OCI-LY3 (cell line): ENCODE measurements at regions not wholly inside any gene's neighbourhood (a gene's known extent, or its start where the extent isn't known, plus 50 kb on each side); places are given as distances from the start of the nearest gene placed in this dataset.

Experiments used
- H2AFZ ChIP-seq: fragments of 200-600, 300-600 bp; shearing (Covaris generic); 2 replicates; pipeline ENCODE4 v1.6.0; 2014; ENCODE audit warnings: antibody characterized with exemption, low read depth, low read length
- H3K27ac ChIP-seq: fragments of 200-600, 300-600 bp; sonication (generic); 2 replicates; pipeline ENCODE4 v1.5.1; 2014; ENCODE audit warnings: mild to moderate bottlenecking, low read length, moderate library complexity, mixed read lengths
- H3K27me3 ChIP-seq: fragments of 200-600, 300-600 bp; sonication (generic); 2 replicates; pipeline ENCODE4 v1.6.1; 2014; ENCODE audit warnings: low read depth, low read length, mixed read lengths
- H3K36me3 ChIP-seq: fragments of 200-600, 300-600 bp; sonication (generic); replicated peaks from 2 replicates; pipeline ENCODE3; 2014; ENCODE audit warnings: low read depth, low read length, mixed read lengths
- H3K4me1 ChIP-seq: fragments of 300-600, 200-600 bp; sonication (generic); 2 replicates; pipeline ENCODE4 v1.6.1; 2014; ENCODE audit warnings: low read length, mixed read lengths
- H3K4me2 ChIP-seq: fragments of 200-600, 300-600 bp; sonication (generic); 2 replicates; pipeline ENCODE4 v1.6.1; 2014; ENCODE audit warnings: low read length, mixed read lengths
- H3K4me3 ChIP-seq: fragments of 300-600, 200-600 bp; sonication (generic); 2 replicates; pipeline ENCODE4 v1.5.1; 2014; ENCODE audit warnings: antibody characterized with exemption, mild to moderate bottlenecking, low read length, moderate library complexity
- H3K79me2 ChIP-seq: fragments of 300-600, 200-600 bp; shearing (Covaris generic); 2 replicates; pipeline ENCODE4 v1.6.1; 2014; ENCODE audit warnings: mild to moderate bottlenecking, low read length, mixed read lengths
- H3K9ac ChIP-seq: fragments of 300-600, 200-600 bp; shearing (Covaris generic); 2 replicates; pipeline ENCODE4 v1.6.0; 2014; ENCODE audit warnings: mild to moderate bottlenecking, low read length, moderate library complexity
- H3K9me3 ChIP-seq: fragments of 200-600, 300-600 bp; shearing (Covaris generic); 2 replicates; pipeline ENCODE4 v1.6.1; 2014; ENCODE audit warnings: low read length, mixed read lengths; ENCODE audit not compliant: insufficient read depth
- H4K20me1 ChIP-seq: fragments of 200-600, 300-600 bp; sonication (generic); 2 replicates; pipeline ENCODE4 v1.6.1; 2016; ENCODE audit warnings: low read length, mixed read lengths; ENCODE audit not compliant: insufficient read depth
- CTCF ChIP-seq: fragments of 200-600, 300-600 bp; sonication (generic); IDR thresholded peaks from 2 replicates; pipeline ENCODE4 v1.5.1; 2014; ENCODE audit warnings: antibody characterized with exemption, low read length, low read depth
- EZH2phosphoT487 ChIP-seq: fragments of 200-600 bp; shearing (Covaris generic); IDR thresholded peaks from 2 replicates; pipeline ENCODE4 v1.6.1; 2018; ENCODE audit warnings: antibody characterized with exemption, mixed run types, low read depth

- Histone ChIP-seq H2AFZ (no peak overlapping the region), H3K4me2 (no peak overlapping the region), H3K4me1 (no peaks in the 10 kb centered on the region), H4K20me1 (no peaks in the 10 kb centered on the region), H3K27me3 (peaks cover 28% of the 10 kb centered on the region), H3K27ac (no peak overlapping the region), H3K4me3 (no peak overlapping the region), H3K79me2 (no peaks in the 10 kb centered on the region), H3K9me3 (no peaks in the 10 kb centered on the region), H3K9ac (no peak overlapping the region), H3K36me3 (no peaks in the 10 kb centered on the region)
- TF ChIP-seq EZH2phosphoT487 (no peak), CTCF (no peak)
These were observed 66.1 kb upstream of the AKT3 start for GRCh38 chr1:243916160-243916559.

- H3K9me3 ChIP-seq = no peaks in the 10 kb centered on the region
- H3K27ac ChIP-seq = no peak overlapping the region
- peaks cover 14% of the 10 kb centered on the region; the same call in 1 of the 2 replicates for H3K27me3 ChIP-seq
- no peak overlapping the region for H3K9ac ChIP-seq
- no peak overlapping the region for H3K4me2 ChIP-seq
- no peak overlapping the region for H2AFZ ChIP-seq
- no peaks in the 10 kb centered on the region for H3K36me3 ChIP-seq
- TF ChIP-seq EZH2phosphoT487 = no peak
- TF ChIP-seq CTCF = no peak
- H3K4me1 ChIP-seq = peaks cover 7% of the 10 kb centered on the region; the same call in 1 of the 2 replicates
- no peaks in the 10 kb centered on the region; the same call in 1 of the 2 replicates for H4K20me1 ChIP-seq
- H3K4me3 ChIP-seq = no peak overlapping the region
- H3K79me2 ChIP-seq = no peaks in the 10 kb centered on the region
These were observed 62.3 kb upstream of the AKT3 start for GRCh38 chr1:243912347-243912746.

GRCh38 chr1:243910607-243911006 lies 60.6 kb upstream of the AKT3 start:
- no peak for TF ChIP-seq CTCF
- no peak for TF ChIP-seq EZH2phosphoT487
- H3K4me3 ChIP-seq = no peak overlapping the region
- H2AFZ ChIP-seq = no peak overlapping the region; the same call in 1 of the 2 replicates
- peaks cover 12% of the 10 kb centered on the region; the same call in 1 of the 2 replicates for H3K27me3 ChIP-seq
- H3K27ac ChIP-seq = no peak overlapping the region
- peaks cover 7% of the 10 kb centered on the region; the same call in 1 of the 2 replicates for H3K4me1 ChIP-seq
- H4K20me1 ChIP-seq = no peaks in the 10 kb centered on the region; the same call in 1 of the 2 replicates
- H3K9ac ChIP-seq = no peak overlapping the region
- no peaks in the 10 kb centered on the region for H3K36me3 ChIP-seq
- peak overlapping the region; percentile 21; the same call in 1 of the 2 replicates for H3K4me2 ChIP-seq
- H3K9me3 ChIP-seq = no peaks in the 10 kb centered on the region
- H3K79me2 ChIP-seq = no peaks in the 10 kb centered on the region

GRCh38 chr1:243903895-243904294 lies 53.9 kb upstream of the AKT3 start:
- Histone ChIP-seq H3K9me3 (no peaks in the 10 kb centered on the region), H3K4me1 (no peaks in the 10 kb centered on the region), H3K4me3 (no peak overlapping the region), H4K20me1 (no peaks in the 10 kb centered on the region; the same call in 1 of the 2 replicates), H3K27ac (no peak overlapping the region), H3K4me2 (no peak overlapping the region), H2AFZ (no peak overlapping the region), H3K36me3 (no peaks in the 10 kb centered on the region), H3K27me3 (peaks cover 58% of the 10 kb centered on the region), H3K9ac (no peak overlapping the region), H3K79me2 (no peaks in the 10 kb centered on the region)
- TF ChIP-seq CTCF (no peak), EZH2phosphoT487 (no peak)
